ENCODE measurements at regions not wholly inside any gene's neighbourhood (a gene's known extent, or its start where the extent isn't known, plus 50 kb on each side); places are given as distances from the start of the nearest gene placed in this dataset.
A peak's percentile ranks its signal among the peaks of the same experiment; 100 is the strongest.

DNA sequence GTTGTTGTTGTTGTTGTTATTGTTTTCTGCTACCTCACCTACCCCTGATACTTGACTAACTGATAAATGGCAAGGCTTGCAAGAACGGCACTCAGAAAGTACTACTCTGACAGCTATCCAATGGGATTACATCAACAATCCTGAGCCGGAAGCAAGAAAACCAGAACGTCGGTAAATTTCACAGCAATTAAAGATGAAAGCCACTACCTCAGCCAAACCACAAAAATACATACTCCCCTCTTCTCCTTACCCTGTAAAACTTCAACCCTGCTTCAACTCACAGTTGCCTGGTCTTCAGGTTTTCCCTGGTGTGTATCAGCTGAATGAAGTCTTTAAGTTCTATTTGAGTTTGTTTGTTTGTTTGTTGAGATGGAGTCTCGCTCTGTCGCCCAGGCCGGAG lies 293.7 kb upstream of the RND3 start:
- no peak overlapping the region for H3K27ac Mint-ChIP-seq
- Histone ChIP-seq H3K79me2 (replicated peaks; ENCODE audit: insufficient read depth) (no peaks in the 10 kb centered on the region), H3K4me1 (ENCODE audit: insufficient read depth) (peaks cover 12% of the 10 kb centered on the region; the same call in 1 of the 2 replicates), H3K36me3 (ENCODE audit: insufficient read depth) (no peaks in the 10 kb centered on the region), H3F3A (replicated peaks; ENCODE audit: low read depth) (no peaks in the 10 kb centered on the region), H3K27me3 (ENCODE audit: insufficient read depth) (no peaks in the 10 kb centered on the region), H4K20me1 (replicated peaks; ENCODE audit: insufficient read depth) (no peaks in the 10 kb centered on the region), H2AFZ (peak overlapping the region; percentile 48; the same call in 1 of the 2 replicates), H3K4me3 (no peak overlapping the region), H3K27ac (ENCODE audit: low read depth) (no peak overlapping the region), H3K4me2 (no peak overlapping the region), H3K9me2 (ENCODE audit: insufficient read depth) (no peaks in the 10 kb centered on the region)
- TF ChIP-seq NANOG (IDR thresholded peaks at IDR 0.05; ENCODE audit: borderline replicate concordance) (no peak), EZH2 (IDR thresholded peaks at IDR 0.05; ENCODE audit: low read depth, unreplicated experiment) (no peak), EZH2phosphoT487 (IDR thresholded peaks at IDR 0.05; ENCODE audit: unreplicated experiment) (no peak), JUNB (IDR thresholded peaks at IDR 0.05; ENCODE audit: unreplicated experiment) (no peak)
- DNase-seq (ENCODE audit: low spot score) (no peak), ATAC-seq (no peak)
- H3K36me3 Mint-ChIP-seq (ENCODE audit: low read depth): no peaks in the 10 kb centered on the region
- H3K4me3 Mint-ChIP-seq: no peak overlapping the region
- H3K27me3 Mint-ChIP-seq (ENCODE audit: insufficient read depth, low read depth, poor library complexity): peaks cover 2% of the 10 kb centered on the region
- H3K4me1 Mint-ChIP-seq: peaks cover 18% of the 10 kb centered on the region
- H3K9me3 Mint-ChIP-seq: no peaks in the 10 kb centered on the region

DNA sequence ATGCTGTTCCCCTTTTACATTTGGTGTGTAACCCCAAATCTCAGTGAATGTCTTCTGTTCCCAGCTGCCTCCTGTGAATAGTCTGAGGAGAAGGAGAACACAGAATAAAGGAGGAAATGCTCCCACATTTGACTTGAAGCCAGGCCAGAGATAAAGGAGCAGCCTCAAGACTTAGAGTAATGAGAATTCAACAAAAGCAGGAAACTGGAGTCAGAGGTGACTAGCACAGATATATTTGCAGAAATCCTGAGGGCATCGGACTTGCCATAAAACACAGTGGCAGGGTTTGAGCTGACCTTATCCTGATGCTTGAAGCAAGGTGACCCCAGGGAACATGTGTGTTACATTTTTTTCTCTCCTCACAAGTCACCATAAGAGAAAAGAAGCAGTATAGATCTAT lies 291.4 kb upstream of the RND3 start:
- Mint-ChIP-seq H3K27ac (no peak overlapping the region), H3K4me1 (peaks cover 8% of the 10 kb centered on the region; the same call in 2 of the 3 replicates), H3K36me3 (ENCODE audit: low read depth) (no peaks in the 10 kb centered on the region), H3K27me3 (ENCODE audit: insufficient read depth, low read depth, poor library complexity) (no peaks in the 10 kb centered on the region), H3K9me3 (no peaks in the 10 kb centered on the region), H3K4me3 (no peak overlapping the region)
- H3K4me1 ChIP-seq (ENCODE audit: insufficient read depth): peaks cover 9% of the 10 kb centered on the region; the same call in 1 of the 2 replicates
- H3K79me2 ChIP-seq (replicated peaks; ENCODE audit: insufficient read depth): no peaks in the 10 kb centered on the region
- H3K4me2 ChIP-seq: no peak overlapping the region
- H3K36me3 ChIP-seq (ENCODE audit: insufficient read depth): no peaks in the 10 kb centered on the region
- TF ChIP-seq EZH2 (IDR thresholded peaks at IDR 0.05; ENCODE audit: low read depth, unreplicated experiment) (no peak), JUNB (IDR thresholded peaks at IDR 0.05; ENCODE audit: unreplicated experiment) (no peak)
- no peaks in the 10 kb centered on the region for H3K27me3 ChIP-seq (ENCODE audit: insufficient read depth)
- no peaks in the 10 kb centered on the region for H4K20me1 ChIP-seq (replicated peaks; ENCODE audit: insufficient read depth)
- no peak overlapping the region for H3K4me3 ChIP-seq
- H2AFZ ChIP-seq: peak overlapping the region; percentile 79
- no peak overlapping the region for H3K27ac ChIP-seq (ENCODE audit: low read depth)
- ATAC-seq: no peak
- no peak for DNase-seq (ENCODE audit: low spot score)
- no peaks in the 10 kb centered on the region for H3K9me2 ChIP-seq (ENCODE audit: insufficient read depth)
- no peaks in the 10 kb centered on the region for H3F3A ChIP-seq (replicated peaks; ENCODE audit: low read depth)

GRCh38 chr2:150769421-150769820 lies 282.0 kb upstream of the RND3 start:
- Mint-ChIP-seq H3K27ac (no peak overlapping the region), H3K9me3 (no peaks in the 10 kb centered on the region), H3K4me1 (no peaks in the 10 kb centered on the region)
- TF ChIP-seq REST (IDR thresholded peaks at IDR 0.05; ENCODE audit: unreplicated experiment): no peak
- TF ChIP-seq ZNF331 (CRISPR knock-in tag; IDR thresholded peaks at IDR 0.05; ENCODE audit: low read depth): no peak
- no peak for TF ChIP-seq JUNB (IDR thresholded peaks at IDR 0.05; ENCODE audit: unreplicated experiment)
- TF ChIP-seq EZH2phosphoT487 (IDR thresholded peaks at IDR 0.05; ENCODE audit: unreplicated experiment): no peak
- TF ChIP-seq ZNF462 (CRISPR knock-in tag; IDR thresholded peaks at IDR 0.05): no peak
- no peak for TF ChIP-seq NANOG (IDR thresholded peaks at IDR 0.05; ENCODE audit: borderline replicate concordance)

More at GRCh38 chr2:150769421-150769820, 282.0 kb upstream of the RND3 start:
- H3F3A ChIP-seq (replicated peaks; ENCODE audit: low read depth): no peaks in the 10 kb centered on the region
- H3K36me3 ChIP-seq (ENCODE audit: insufficient read depth): no peaks in the 10 kb centered on the region
- DNase-seq (ENCODE audit: low spot score) (no peak), ATAC-seq (no peak)
- H2AFZ ChIP-seq: peak overlapping the region; percentile 44; the same call in 1 of the 2 replicates
- H3K36me3 Mint-ChIP-seq (ENCODE audit: low read depth): no peaks in the 10 kb centered on the region
- H3K27me3 ChIP-seq (ENCODE audit: insufficient read depth): no peaks in the 10 kb centered on the region
- peaks cover 7% of the 10 kb centered on the region; the same call in 1 of the 2 replicates for H3K4me1 ChIP-seq (ENCODE audit: insufficient read depth)
- peaks cover 8% of the 10 kb centered on the region for H3K9me2 ChIP-seq (ENCODE audit: insufficient read depth)
- H3K4me3 ChIP-seq: no peak overlapping the region
- H3K4me2 ChIP-seq: no peak overlapping the region
- H3K4me3 Mint-ChIP-seq: no peak overlapping the region
- H3K27ac ChIP-seq (ENCODE audit: low read depth): no peak overlapping the region
- H4K20me1 ChIP-seq (replicated peaks; ENCODE audit: insufficient read depth): no peaks in the 10 kb centered on the region
- peaks cover 1% of the 10 kb centered on the region for H3K27me3 Mint-ChIP-seq (ENCODE audit: insufficient read depth, low read depth, poor library complexity)
- H3K79me2 ChIP-seq (replicated peaks; ENCODE audit: insufficient read depth): no peaks in the 10 kb centered on the region

Data from GM23338 (cell line).